H1 (cell line): ENCODE measurements at regions not wholly inside any gene's neighbourhood (a gene's known extent, or its start where the extent isn't known, plus 50 kb on each side); places are given as distances from the start of the nearest gene placed in this dataset.
A peak's percentile ranks its signal among the peaks of the same experiment; 100 is the strongest.

Experiments
- CHD2 ChIP-seq: IDR thresholded peaks from 2 replicates; pipeline ENCODE4 v1.6.1; 2012; ENCODE audit warnings: low read length, improper control_type of control experiment
- CHD7 ChIP-seq: fragments of 300-600 bp; sonication (generic); IDR thresholded peaks from 2 replicates; pipeline ENCODE4 v1.7.1; 2012; ENCODE audit warnings: low read length, moderate library complexity, mild to moderate bottlenecking, inconsistent platforms; ENCODE audit not compliant: insufficient replicate concordance
- FOSL1 ChIP-seq: IDR thresholded peaks from 2 replicates; pipeline ENCODE4 v1.6.1; 2011; ENCODE audit warnings: mild to moderate bottlenecking, low read depth, low read length, moderate library complexity; ENCODE audit not compliant: insufficient read depth
- NRF1 ChIP-seq: IDR thresholded peaks from 2 replicates; pipeline ENCODE4 v1.6.1; 2011; ENCODE audit warnings: mild to moderate bottlenecking, low read depth, low read length, improper control_type of control experiment
- PHF8 ChIP-seq: fragments of 200-600 bp; sonication (generic); conservative IDR thresholded peaks from 2 replicates; pipeline ENCODE4 v1.7.1; 2012; ENCODE audit warnings: low read depth, mild to moderate bottlenecking, inconsistent platforms, low read length, moderate library complexity
- RAD21 ChIP-seq, 2 experiments: IDR thresholded peaks in 1 of 2; conservative IDR thresholded peaks in 1 of 2; 2 replicates each; pipeline ENCODE4 v1.6.1; 2011; ENCODE audit warnings: low read depth in 2 of 2, low read length in 2 of 2, improper control_type of control experiment in 1 of 2, inconsistent platforms in 1 of 2, mild to moderate bottlenecking in 1 of 2, moderate library complexity in 1 of 2
- SP4 ChIP-seq: IDR thresholded peaks from 2 replicates; pipeline ENCODE4 v1.6.1; 2012; ENCODE audit warnings: low read length, inconsistent platforms
- USF2 ChIP-seq: IDR thresholded peaks from 2 replicates; pipeline ENCODE4 v1.6.1; 2011; ENCODE audit warnings: low read length, improper control_type of control experiment
- YY1 ChIP-seq: IDR thresholded peaks from 2 replicates; pipeline ENCODE4 v1.6.1; 2011; ENCODE audit warnings: low read depth, mild to moderate bottlenecking, low read length

DNA sequence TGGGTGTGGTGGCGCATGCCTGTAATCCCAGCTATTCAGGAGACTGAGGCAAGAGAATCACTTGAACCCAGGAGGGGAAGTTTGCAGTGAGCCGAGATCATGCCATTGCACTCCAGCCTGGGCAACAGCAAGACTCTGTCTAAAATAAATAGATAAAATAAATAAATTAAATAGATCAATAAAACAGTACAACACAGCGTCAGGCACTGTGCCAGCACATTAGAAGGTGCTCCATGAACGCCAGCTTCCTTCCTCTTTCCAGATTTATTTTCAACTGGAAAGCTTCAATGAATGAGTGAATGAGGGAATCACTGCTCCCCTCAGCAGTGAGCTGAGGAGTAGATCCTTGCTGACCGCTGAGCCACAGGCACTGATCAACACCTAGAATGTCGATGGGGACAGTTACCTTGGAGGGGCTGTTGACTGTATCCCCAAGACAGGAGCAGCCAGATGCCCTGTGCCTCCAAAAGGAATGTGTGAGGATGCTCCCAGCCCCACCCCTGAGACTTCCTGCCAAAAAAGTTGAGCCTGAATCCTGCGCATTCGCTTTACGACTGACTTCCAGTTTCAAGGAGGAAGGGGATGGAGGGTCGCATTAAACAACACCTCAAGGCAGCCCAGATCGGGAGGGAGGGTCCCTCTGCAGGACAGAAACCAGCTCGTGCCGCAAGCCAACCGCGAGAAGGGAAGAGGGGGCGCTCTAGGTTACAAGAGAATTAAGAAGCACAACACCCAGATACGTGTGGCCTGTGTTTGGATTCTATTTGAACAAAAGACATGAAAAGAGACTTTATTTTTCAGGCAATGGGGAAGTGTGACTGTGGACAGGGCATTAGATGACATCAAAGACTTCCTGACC lies 54.0 kb upstream of the CNOT6 start (continued):
- TF ChIP-seq CHD7 = no peak
- TF ChIP-seq FOSL1 = no peak
- no peak for TF ChIP-seq USF2
- no peak for TF ChIP-seq CHD2
- peak; percentile 40 for TF ChIP-seq RAD21 (IDR thresholded peaks at IDR 0.05 in 1 of 2, conservative IDR thresholded peaks at IDR 0.05 in 1 of 2; ENCODE audit: low read depth in 2 of 2, low read length in 2 of 2)
- TF ChIP-seq YY1 = no peak
- TF ChIP-seq SP4 = no peak
- no peak for TF ChIP-seq PHF8
- TF ChIP-seq NRF1 = no peak
